SK-N-SH treated with all-trans-retinoic acid at 6 μM for 48 hours (cell line): ENCODE measurements at regions not wholly inside any gene's neighbourhood (a gene's known extent, or its start where the extent isn't known, plus 50 kb on each side); places are given as distances from the start of the nearest gene placed in this dataset.

Experiments
- ARNTL ChIP-seq: fragments of 450-650 bp; formaldehyde crosslinking; IDR thresholded peaks from 2 replicates; pipeline ENCODE4 v1.5.0; 2020; ENCODE audit warnings: low read depth, mild to moderate bottlenecking, moderate library complexity, borderline replicate concordance
- CREB5 ChIP-seq: fragments of 250-450 bp; sonication (Bioruptor Pico); IDR thresholded peaks from 2 replicates; pipeline ENCODE4 v1.5.1; 2020; ENCODE audit warnings: low read depth, mild to moderate bottlenecking, moderate library complexity
- CSDC2 ChIP-seq: fragments of 250-450 bp; sonication (Bioruptor Pico); IDR thresholded peaks from 2 replicates; pipeline ENCODE4 v1.5.0; 2020; ENCODE audit warnings: mild to moderate bottlenecking, moderate library complexity
- GLIS3 ChIP-seq: fragments of 250-450 bp; sonication (Bioruptor Pico); IDR thresholded peaks from 2 replicates; pipeline ENCODE4 v1.5.0; 2020; ENCODE audit warnings: mild to moderate bottlenecking, moderate library complexity
- PATZ1 ChIP-seq: fragments of 250-450 bp; sonication (Bioruptor Pico); IDR thresholded peaks from 2 replicates; pipeline ENCODE4 v1.8.0; 2020; ENCODE audit warnings: mild to moderate bottlenecking, moderate library complexity, borderline replicate concordance
- POU6F1 ChIP-seq: fragments of 250-450 bp; sonication (Bioruptor Pico); IDR thresholded peaks from 2 replicates; pipeline ENCODE4 v1.8.0; 2021; ENCODE audit warnings: low read depth, mild to moderate bottlenecking, moderate library complexity, borderline replicate concordance
- PPARA ChIP-seq: fragments of 250-450 bp; sonication (Bioruptor Pico); IDR thresholded peaks from 2 replicates; pipeline ENCODE4 v1.5.0; 2020; ENCODE audit warnings: mild to moderate bottlenecking, borderline replicate concordance
- TOX ChIP-seq: fragments of 250-450 bp; sonication (Bioruptor Pico); IDR thresholded peaks from 2 replicates; pipeline ENCODE4 v1.8.0; 2021; ENCODE audit warnings: mild to moderate bottlenecking, moderate library complexity, borderline replicate concordance
- ZC3H10 ChIP-seq: fragments of 250-450 bp; sonication (Bioruptor Pico); IDR thresholded peaks from 2 replicates; pipeline ENCODE4 v1.5.1; 2021; ENCODE audit warnings: mild to moderate bottlenecking, moderate library complexity
- ZFP3 ChIP-seq: fragments of 250-450 bp; sonication (Bioruptor Pico); IDR thresholded peaks from 2 replicates; pipeline ENCODE4 v1.5.0; 2020; ENCODE audit warnings: mild to moderate bottlenecking, moderate library complexity
- ZNF565 ChIP-seq: fragments of 450-650 bp; formaldehyde crosslinking; conservative IDR thresholded peaks from 2 replicates; pipeline ENCODE4 v1.5.0; 2020; ENCODE audit warnings: low read depth, mild to moderate bottlenecking, moderate library complexity
- ZNF8 ChIP-seq: fragments of 450-650 bp; formaldehyde crosslinking; IDR thresholded peaks from 2 replicates; pipeline ENCODE4 v1.5.0; 2020; ENCODE audit warnings: mild to moderate bottlenecking, moderate library complexity

GRCh38 chr2:137865954-137866540 lies 98.2 kb upstream of the HNMT start:
- TF ChIP-seq CSDC2 (no peak), PATZ1 (CRISPR knock-in tag) (no peak), ARNTL (CRISPR knock-in tag) (no peak), TOX (CRISPR knock-in tag) (no peak), CREB5 (CRISPR knock-in tag) (no peak), ZNF8 (no peak), ZC3H10 (CRISPR knock-in tag) (no peak), ZFP3 (CRISPR knock-in tag) (no peak), PPARA (CRISPR knock-in tag) (no peak), ZNF565 (CRISPR knock-in tag) (no peak), POU6F1 (no peak), GLIS3 (CRISPR knock-in tag) (no peak)
